HG03457 (cell line): ENCODE measurements at regions not wholly inside any gene's neighbourhood (a gene's known extent, or its start where the extent isn't known, plus 50 kb on each side); places are given as distances from the start of the nearest gene placed in this dataset.

Source experiments
- ATAC-seq: cut with Tn5 transposase; IDR thresholded peaks from one replicate; pipeline ENCODE4 v1.9.1; 2021; ENCODE audit warnings: moderate number of reproducible peaks; ENCODE audit not compliant: unreplicated experiment

DNA sequence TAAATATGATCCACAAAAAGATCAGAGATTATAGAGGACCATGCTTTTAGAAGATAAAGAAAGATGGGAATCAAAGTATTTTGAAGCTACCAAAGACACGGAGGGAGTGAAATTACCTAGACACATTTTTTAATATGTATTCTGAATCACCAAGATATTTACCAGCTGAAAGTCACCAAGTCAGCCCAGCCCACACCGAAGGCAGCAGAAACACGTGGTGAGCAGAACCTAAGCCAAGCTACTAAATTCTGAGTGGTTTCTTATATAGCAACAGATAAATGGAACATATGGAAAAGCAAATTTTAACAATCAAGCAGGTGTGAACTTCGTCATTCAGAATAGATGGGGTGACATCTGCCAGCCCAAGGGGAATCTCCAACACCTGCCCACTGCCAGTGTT lies 134.7 kb upstream of the AKR1E2 start:
- ATAC-seq: no peak

DNA sequence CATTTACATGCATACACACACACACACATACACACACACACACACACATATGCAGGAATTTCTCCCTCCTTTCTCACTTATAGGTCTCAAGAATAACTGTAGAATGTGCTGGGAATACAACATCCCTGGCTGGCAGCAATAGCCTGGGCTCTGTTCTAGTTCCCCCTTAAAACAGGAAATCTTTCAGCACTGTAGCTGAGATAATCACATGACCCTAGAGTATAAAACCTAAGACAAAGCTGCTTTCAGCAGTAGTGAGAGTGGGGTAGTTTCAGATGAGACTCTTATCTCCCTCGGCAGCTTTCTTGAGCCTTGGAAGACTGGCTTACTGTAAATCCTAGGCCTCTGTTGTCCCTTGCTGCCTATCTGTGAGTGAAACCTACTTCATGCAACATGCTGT lies 137.4 kb upstream of the AKR1E2 start:
- no peak for ATAC-seq

DNA sequence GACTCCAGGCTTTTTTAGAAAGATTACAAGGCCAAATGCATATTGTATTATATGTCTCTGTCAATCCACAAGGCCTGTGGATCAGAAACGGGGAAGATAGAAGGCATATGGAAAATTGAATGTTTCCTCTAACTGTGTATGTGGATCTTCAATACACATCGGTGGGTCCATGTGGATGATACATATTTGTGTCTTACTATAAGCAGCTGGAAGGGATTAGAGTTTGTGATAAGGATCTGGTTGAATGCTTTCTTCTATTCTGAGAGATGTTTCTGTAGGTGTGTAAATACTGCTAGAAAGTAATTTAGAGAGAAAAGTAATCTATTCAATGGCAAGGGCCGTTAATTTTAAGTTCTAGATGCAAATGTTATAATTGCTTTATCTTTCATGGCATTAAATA lies 137.8 kb upstream of the AKR1E2 start:
- no peak for ATAC-seq

DNA sequence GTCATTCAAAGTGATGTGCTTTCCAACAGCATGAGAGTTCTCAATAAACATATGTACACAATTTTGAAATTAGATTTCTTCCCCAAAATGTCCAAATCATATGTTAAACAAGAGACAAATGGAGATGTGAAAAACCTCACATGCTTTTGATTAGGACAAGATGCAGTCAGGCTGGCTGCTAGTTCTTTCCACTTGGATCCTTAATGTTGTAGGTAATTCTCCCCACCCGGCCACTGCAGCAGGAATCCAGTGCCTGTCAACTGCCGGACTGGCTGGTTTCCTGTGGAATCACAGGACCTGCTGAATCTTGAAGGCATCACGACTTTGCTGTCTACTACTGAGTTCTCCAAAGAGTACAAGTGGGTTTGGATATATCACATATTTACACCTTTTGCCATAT lies 138.6 kb upstream of the AKR1E2 start:
- no peak for ATAC-seq

DNA sequence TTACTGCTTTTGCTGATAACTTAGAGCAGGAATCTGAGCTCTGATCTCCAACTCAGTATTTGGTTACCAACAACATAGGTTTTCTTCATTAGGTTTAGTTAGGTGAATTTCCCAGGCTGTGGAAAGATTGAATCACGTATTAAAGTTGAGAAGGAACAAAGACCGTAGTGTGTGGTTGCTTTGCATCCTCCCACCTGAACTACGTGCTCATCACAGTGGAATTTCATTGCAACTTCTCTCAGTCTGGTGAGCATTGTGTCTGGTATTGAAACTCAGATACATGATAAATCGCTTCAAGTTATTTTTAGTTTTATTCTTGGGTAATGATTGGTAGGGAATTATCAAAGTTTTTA lies 139.4 kb upstream of the AKR1E2 start:
- ATAC-seq: no peak

DNA sequence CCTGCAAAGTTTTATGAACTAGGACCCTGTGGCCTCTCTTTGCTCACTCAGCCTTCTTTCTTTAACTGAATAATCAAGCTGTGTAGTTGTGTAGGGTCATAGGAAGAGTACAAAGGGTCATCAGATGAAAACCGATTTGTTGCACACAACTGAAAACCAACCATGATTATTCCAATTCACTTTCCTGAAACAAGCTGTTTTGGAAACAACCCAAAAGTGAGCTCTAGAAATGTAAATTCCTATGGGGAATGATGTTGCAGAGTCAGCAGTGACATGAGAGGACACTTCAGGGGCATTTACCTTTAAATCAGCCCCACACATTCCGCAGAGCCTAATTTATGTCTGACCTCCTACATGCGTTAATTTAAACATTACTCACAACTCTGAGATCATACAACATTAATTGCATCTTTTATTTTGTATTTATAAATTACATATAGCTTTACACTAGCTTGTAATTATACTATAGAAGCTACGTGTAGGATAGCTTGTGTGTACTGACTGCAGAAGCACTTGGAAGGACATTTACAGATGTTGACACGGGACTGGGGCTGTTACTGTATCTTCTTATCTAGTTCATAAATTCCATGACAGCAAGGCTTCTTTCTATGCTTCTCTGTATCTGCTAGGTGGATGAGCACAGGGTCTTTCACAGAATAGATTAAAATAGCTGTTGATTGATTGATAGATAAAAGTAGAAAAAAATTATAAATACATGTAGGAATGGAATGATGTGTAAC lies 139.9 kb upstream of the AKR1E2 start:
- ATAC-seq: no peak

DNA sequence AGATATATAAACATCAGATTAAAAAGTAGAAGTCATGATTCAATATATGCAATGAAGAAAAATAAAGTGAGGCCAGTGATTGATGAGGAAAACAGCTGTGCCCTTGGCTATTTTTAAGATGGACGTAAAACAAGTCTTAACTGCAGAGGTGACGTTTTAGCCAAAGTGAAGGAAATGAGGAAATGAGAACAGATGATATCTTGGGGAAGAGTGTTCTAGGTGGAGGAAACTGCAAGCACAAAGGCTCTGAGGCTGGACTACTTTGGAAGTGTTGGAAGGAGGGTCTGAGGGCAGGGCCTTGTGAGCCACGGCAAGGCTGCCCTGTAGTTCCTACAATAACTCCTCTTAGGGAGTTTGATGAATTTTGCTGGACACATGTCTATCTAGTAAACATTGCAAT lies 140.5 kb upstream of the AKR1E2 start:
- ATAC-seq: no peak

DNA sequence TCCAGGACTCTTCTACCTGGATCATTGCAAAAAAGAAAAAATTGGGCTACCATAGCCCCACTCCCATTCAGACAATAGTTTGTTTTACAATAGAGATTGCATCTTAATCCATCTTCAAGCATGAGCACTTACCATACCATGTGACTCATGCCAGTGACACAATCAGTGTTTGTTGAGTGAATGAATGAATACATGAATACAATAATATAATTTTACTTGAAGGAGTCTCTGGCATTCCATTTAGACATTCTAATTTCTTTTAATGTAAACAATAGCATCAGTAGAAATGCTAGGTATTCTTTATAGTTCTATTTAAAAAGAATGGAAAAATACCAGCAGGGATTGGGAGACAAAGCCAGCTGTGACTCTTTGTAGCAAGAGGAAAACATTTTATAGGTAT lies 141.6 kb upstream of the AKR1E2 start:
- ATAC-seq: no peak

DNA sequence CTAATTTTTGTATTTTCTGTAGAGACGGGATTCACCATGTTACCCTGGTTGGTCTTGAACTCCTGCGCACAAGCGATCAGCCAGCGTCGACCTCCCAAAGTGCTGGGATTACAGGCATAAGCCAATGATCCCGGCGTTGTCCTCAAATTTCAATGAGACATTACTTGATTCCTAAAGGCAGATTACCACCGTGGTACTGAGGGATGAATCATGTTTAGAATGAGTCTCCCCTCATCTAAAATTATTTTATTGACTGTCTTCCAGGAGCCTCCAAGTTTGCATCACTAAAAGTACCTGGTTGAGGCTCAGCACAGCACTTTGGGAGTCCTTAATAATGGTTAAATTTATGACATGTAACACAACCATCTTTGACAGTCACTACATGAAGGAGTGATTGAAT lies 142.2 kb upstream of the AKR1E2 start:
- no peak for ATAC-seq

DNA sequence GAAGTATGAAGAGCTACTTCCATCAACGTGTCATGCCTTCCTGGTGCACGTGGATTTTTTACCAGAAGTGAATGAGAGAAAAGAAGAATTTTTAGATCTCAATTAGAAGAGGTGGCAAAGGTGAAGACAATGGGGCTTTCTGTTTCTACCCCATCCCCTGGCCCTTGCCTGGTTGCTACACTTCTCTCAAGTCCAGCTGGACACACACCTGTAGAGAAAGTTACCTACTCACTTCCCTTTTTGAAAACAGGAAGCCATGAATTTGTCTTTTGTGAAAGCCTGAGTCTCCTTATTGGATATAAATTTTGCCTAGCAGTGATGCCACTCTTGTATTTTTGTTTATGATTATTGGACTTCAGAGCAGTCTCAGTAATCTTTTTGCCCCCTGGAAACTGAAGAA lies 142.9 kb upstream of the AKR1E2 start:
- no peak for ATAC-seq

DNA sequence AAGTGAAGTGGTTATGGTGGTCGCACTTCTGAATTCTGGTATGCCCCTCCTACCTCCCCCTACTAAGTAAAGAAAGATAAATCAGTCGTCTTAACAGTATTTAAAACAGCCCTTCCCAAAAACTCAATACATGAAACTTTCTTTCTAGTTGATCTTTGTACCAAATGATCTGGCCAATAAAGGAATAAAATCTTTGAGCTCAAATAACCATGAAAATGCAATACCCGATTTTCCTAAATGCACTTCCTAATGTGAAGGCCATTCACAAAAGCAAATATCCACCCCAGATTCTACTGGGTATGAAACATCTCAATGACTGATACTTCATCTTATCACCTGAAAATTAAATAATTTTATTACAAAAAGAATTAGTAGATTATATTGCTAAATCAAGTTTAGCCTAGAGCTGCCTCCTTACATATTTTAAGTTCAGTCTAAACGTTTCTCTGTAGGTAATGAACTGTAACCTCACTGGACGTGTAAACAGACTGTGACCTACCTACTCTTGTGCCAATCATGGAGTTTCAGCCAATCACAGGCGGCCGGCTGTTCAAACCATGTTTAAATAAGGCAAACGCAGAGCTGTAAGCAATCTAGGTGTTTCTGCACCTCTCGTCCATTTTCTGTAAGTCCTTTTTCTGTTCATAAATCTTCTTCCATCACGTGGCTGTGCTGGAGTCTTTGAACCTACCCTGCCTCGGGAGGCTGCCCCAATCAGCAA lies 146.9 kb upstream of the AKR1E2 start:
- no peak for ATAC-seq

DNA sequence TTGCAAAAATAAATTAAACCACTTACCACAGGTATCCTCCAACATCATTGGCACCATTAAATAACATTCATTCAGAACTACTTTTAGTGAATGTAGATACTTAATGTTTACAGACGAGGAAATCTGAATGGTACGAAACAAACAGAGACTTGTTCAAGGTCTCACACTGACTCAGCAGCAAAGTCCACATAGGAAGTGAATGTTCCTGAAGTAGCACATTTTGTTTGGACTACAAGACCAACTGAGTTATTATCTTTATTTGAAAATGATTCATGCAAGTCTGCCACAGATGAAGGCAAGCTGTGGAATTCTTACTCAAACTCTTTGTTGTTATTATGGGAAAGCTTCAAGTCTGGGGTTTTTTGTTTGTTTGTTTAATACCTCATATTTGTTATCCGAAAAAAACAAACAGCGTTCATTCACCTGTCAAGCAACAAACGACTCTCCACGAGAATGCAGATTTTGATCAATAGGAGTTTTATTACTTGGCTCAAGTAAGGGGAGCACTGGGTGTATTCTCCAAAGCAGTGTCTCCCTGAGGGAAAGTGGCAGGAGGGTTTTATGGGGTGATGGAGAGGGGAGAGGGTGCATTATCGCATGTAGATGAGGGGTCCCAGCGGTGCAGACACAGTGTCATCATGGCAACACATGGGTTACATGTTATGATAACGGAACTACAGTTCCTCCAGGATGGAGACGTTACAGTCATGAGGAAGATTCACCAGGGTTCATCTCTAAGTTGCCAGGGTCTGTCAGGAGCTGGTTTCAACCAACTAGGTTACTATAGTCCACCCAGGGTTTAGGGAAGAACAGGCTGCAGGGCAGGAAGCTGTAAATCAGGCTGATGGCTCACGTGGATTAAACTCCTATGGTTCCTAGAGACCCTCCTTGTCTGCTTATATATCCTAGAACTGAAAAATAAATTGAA lies 147.7 kb upstream of the AKR1E2 start:
- ATAC-seq: no peak

DNA sequence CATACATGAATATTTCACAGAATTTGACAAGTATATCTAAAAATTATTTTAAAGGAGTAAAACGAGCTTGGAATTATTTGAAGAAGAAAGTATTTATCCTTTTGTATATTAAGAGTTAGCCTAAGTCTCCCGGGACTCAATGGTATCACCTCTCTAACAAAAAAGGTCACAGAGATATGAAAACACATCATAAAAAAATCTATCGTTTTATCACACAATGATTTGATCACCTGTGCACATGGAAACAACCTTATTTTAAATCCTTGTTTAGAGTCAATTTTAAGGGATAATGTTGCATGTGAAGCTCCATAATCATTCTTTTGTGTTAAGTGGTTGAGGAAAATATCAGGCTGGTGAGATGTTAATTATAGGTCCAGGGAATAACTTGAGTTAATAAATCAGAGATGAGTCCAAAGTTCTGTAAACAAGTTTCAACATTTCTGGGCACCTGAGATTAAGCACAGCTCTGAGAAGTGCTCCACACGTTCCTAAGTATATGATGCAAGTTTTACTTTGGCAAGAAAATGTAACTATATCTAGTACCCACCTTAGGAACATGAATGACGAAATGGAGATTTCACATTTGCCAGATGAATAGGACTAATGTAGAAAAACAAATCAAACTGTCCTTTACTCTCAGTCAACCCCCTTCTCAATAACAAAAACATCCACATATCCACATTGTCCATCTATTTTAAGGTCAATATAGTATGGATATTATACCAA lies 148.5 kb upstream of the AKR1E2 start:
- no peak for ATAC-seq

DNA sequence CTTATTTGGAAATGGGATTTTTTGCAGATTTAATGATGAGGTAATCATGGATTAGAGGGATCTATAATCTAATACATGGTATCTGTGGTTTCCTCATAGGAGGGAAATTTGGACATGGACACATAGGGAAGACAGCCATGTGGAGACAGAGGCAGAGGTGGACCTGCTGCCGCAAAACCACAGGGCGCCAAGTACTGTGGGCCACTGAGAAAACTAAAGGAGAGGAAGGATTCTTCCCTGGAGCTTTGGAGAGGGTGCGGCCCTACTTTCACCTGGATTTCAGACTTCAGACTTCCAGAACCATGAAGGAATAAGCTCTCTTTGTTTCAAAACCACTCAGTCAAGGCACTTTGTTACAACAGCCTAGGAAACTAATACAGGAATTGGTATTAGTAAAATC lies 149.4 kb upstream of the AKR1E2 start:
- ATAC-seq: no peak

DNA sequence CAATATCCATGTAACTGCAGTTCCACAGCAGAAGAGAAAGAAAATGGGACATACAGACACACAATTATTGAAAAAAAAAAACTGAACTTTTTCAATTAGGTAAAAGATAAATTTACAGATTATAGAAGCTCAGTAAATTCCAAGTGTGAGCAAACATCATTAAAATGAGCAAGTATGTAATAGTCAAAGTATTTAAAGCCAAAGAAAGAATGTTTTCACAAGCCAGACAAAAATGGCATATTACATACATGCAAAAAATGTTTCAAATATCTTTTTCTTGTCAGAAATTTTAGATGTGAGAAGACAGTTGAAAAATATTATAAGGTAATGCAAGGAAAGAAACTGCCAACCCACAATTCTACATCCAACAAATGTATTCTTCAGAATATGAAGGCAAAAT lies 150.2 kb upstream of the AKR1E2 start:
- no peak for ATAC-seq

DNA sequence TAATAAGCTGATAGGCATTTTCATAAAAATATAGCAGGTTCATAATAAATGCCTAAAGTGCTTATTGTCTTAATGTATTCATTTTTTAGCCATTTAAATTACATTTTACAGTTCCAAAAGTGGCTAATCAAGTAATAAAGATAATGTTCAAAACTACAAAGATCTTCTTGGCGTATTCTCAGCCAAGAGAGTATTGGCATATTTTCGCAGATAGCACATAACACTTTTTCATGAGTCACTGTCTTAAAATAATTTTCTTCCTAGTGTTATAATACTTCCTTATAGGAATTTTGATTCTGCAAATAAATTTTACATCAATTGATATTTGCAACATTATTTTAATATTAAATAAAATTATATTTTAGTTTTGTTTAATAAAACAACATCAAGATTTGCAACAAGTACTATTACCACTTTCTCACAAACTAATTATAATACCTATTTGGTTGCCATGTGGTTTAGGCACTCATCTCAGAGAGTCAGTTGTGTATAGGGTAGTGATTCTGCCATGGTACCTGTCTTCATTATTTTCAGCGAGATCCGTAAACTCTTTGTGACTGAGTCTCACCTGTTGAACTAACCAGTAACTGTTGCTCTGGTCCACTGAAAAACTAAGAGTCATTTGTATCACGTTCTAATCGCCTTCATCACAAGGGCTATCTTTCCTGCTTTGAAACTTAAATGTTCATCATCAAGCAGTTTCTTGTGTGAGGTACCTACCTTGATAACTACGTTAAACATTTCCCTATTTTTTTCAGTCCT lies 152.5 kb upstream of the AKR1E2 start:
- no peak for ATAC-seq

DNA sequence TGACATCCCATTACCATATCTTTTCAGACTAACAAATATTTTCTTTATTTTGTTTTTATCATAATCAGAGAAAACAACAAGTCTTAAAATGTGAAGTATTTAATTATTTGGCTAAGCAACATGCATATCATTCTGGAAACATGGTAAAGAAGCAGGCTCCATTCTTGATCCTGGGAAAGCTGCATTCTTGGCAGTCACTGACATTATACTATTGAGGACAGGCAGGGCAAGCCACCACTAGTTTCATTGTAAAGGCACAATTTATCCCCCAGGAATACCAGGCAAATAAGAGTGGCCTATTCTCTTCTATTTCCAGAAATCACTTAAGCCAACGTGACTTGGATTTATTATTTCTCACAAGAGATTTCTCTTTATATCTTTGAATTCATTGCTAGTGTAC lies 153.8 kb upstream of the AKR1E2 start:
- no peak for ATAC-seq

DNA sequence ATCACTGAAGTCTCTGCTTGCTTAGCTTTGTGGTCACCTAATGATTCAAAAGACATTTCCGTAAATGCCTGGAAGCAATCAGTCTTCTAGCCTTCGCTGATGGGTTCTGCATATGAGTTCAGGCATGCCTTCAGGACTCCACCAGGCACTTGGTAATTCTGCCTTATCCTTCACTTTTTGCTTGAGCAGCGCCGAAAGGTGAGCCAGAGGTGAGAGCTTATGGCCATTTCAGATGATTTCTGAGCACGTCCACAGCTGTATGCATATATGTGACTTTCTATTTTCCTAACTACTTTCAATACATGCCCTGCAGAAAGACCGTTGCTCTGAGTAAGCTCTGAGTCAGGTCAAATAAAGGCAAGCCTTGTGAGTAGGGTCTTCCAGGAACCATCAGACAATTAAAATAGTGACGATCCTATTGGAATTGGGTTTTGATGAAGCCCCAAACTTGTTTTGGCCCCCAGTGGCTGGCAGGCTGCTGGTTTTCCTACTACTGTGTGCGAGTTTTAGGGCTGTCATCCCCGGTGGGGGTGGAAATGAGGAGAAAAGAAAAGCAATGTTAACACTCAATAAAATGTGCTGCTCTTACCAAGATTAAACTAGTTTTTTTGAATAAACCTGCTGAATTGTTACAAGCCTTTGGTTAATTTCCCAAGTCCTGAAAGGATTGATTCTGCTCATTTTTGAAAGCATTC lies 154.4 kb upstream of the AKR1E2 start:
- ATAC-seq: no peak

DNA sequence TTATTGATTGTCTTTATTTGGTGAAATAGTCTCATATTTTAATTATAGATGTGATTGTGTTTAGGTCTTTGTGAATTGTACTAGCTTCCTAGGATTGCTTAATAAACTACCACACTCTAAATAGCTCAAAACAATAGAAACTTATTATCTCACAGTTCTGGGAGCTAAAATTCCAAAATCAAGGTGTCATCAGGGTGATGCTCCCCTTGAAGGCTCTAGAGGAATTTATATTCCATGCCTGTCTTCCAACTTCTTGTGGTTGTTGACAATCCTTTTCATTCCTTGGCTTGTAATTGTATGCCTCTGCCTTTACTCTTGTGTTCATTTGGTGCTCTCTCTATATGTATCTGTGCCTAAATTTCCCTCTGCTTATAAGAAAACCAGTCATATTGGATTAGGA lies 155.3 kb upstream of the AKR1E2 start:
- no peak for ATAC-seq

DNA sequence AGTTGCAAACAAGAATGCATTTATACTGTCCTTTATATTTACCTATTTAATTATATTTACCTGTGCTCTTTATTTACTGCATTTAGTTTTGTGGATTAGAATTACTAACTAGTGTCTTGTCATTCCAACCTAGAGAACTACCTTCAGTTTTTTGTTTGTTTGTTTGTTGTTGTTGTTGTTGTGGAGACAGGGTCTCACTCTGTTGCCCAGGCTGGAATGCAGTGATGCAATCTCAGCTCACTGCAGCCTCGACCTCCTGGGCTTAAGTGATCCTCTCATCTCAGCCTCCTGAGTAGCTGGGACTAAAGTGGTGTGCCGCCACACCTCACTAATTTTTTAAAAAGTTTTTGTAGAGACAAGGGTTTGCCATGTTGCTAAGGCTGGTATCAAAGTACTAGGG lies 156.4 kb upstream of the AKR1E2 start:
- ATAC-seq: no peak
